Stomach (tissue), 8 donors: ENCODE measurements at regions not wholly inside any gene's neighbourhood (a gene's known extent, or its start where the extent isn't known, plus 50 kb on each side); places are given as distances from the start of the nearest gene placed in this dataset.

ENCODE experiments used
- DNase-seq, 2 donors: peaks; one replicate each; pipeline versions ENCODE4 v3.0.0 to v3.0.0-alpha.2; 2013 to 2019
- H3K27ac ChIP-seq, 5 donors: fragments of 200-600 bp in 4 of 5; sonication (generic) in 4 of 5; one replicate each; pipeline ENCODE4 v1.5.1; 2013 to 2019; ENCODE audit warnings: mild to moderate bottlenecking in 1 of 5, moderate library complexity in 1 of 5
- H3K27me3 ChIP-seq, 3 donors: fragments of 200-600 bp; sonication (generic); one replicate each; pipeline ENCODE4 v1.5.1; 2017 to 2019; ENCODE audit warnings: mixed run types in 1 of 3
- H3K36me3 ChIP-seq, 4 donors: fragments of 200-600 bp; sonication (generic); 1 replicate in 3 of 4; 2 replicates in 1 of 4; pipeline ENCODE4 v1.5.1; 2016 to 2019
- H3K4me1 ChIP-seq, 4 donors: fragments of 200-600 bp; sonication (generic); one replicate each; pipeline ENCODE4 v1.5.1; 2016 to 2019
- H3K4me3 ChIP-seq, 4 donors: fragments of 200-600 bp; sonication (generic) in 3 of 4; one replicate each; pipeline ENCODE4 v1.5.1; 2016 to 2019; ENCODE audit warnings: mild to moderate bottlenecking in 1 of 4
- H3K9me3 ChIP-seq, 4 donors: fragments of 200-600 bp; sonication (generic); one replicate each; pipeline ENCODE4 v1.5.1; 2016 to 2019
- EP300 ChIP-seq: sonication (generic); formaldehyde crosslinking; IDR thresholded peaks from one replicate; pipeline ENCODE4 v1.6.1; 2017; ENCODE audit warnings: antibody characterized with exemption
- POLR2A ChIP-seq, 4 donors: fragments of 450-650 bp; IDR thresholded peaks; one replicate each; pipeline ENCODE4 v1.6.1; 2016; ENCODE audit warnings: antibody characterized with exemption in 4 of 4, control low read depth in 2 of 4, mild to moderate bottlenecking in 1 of 4, moderate library complexity in 1 of 4
- POLR2AphosphoS5 ChIP-seq, 3 donors: sonication (generic); formaldehyde crosslinking; IDR thresholded peaks; one replicate each; pipeline ENCODE4 v1.6.1; 2016; ENCODE audit warnings: antibody characterized with exemption in 3 of 3
- WGBS, 5 donors: extraction: QIAGEN DNeasy Blood & Tissue Kit in 3 of 5; methylation state at CpG; one replicate each; pipeline versions ENCODE4 v1.1.5 to v1.1.7; 2013 to 2018; 5-methylcytosine and 5-hydroxymethylcytosine counted together
- intact Hi-C: fragments of 100-400 bp; cut with DNase I; formaldehyde crosslinking; loops from one replicate; pipeline ENCODE4 v1.15.1; 2023; ENCODE audit warnings: low total_unique reads
- TF ChIP-seq, protein P1 (sequence below), 7 experiments: fragments of 450-650 bp in 4 of 7; fragments of 200-600 bp in 3 of 7; sonication (generic) in 3 of 7; IDR thresholded peaks; one replicate each; pipeline ENCODE4 v1.5.1; 2016 to 2019; ENCODE audit warnings: antibody characterized with exemption in 7 of 7, control low read depth in 2 of 7, mild to moderate bottlenecking in 1 of 7
- donor health status: healthy with polysubstance abuse.
- donor health status: Bipolar disorder and iron deficiency.
- donor health status: healthy.

- 49 to 57% (median 53%) methylated on average over 4 of the region's 4 CpGs for WGBS, 5 donors
- H3K27ac ChIP-seq = no peak overlapping the region
- H3K27me3 ChIP-seq = no peaks in the 10 kb centered on the region
- DNase-seq = peak in 1 of 2 donors; percentile 21
- no peaks in the 10 kb centered on the region for H3K36me3 ChIP-seq
- no peak for TF ChIP-seq EP300
- no peaks in the 10 kb centered on the region for H3K9me3 ChIP-seq
- intact Hi-C loops = no loop called here
- no peaks in the 10 kb centered on the region for H3K4me1 ChIP-seq
- H3K4me3 ChIP-seq = no peak overlapping the region
These were observed 545.9 kb downstream of the REEP3 start for GRCh38 chr10:64067009-64067606.

DNA sequence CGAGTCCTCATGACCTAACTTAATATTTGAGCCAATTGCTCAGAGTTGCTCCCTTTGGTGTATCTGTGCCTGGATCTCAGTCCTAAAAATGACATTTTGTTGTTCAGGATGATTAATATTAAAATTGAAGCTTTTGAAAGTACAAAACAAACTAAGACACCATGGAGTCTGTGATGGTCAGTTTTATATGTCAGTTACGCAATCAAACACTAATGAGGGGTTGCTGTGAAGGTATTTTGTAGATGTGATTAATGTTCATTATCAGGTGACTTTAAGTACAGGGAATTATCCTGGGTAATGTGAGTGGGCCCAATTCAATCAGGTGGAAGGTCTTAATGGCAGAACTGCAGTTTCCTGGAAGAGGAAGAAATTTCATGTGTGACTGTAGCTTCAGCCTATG lies 546.7 kb downstream of the REEP3 start:
- no peaks in the 10 kb centered on the region for H3K36me3 ChIP-seq
- no peaks in the 10 kb centered on the region for H3K4me1 ChIP-seq
- no peak overlapping the region for H3K4me3 ChIP-seq
- no peaks in the 10 kb centered on the region for H3K27me3 ChIP-seq
- WGBS, 5 donors = 88 to 98% (median 92%) methylated on average over 2 of the region's 2 CpGs
- H3K27ac ChIP-seq = no peak overlapping the region
- intact Hi-C loops = no loop called here
- no peaks in the 10 kb centered on the region for H3K9me3 ChIP-seq
- DNase-seq = no peak
- TF ChIP-seq POLR2AphosphoS5 (IDR thresholded peaks at IDR 0.05) (no peak), POLR2A (IDR thresholded peaks at IDR 0.05) (no peak), EP300 (no peak)
- TF ChIP-seq, protein P1, sequence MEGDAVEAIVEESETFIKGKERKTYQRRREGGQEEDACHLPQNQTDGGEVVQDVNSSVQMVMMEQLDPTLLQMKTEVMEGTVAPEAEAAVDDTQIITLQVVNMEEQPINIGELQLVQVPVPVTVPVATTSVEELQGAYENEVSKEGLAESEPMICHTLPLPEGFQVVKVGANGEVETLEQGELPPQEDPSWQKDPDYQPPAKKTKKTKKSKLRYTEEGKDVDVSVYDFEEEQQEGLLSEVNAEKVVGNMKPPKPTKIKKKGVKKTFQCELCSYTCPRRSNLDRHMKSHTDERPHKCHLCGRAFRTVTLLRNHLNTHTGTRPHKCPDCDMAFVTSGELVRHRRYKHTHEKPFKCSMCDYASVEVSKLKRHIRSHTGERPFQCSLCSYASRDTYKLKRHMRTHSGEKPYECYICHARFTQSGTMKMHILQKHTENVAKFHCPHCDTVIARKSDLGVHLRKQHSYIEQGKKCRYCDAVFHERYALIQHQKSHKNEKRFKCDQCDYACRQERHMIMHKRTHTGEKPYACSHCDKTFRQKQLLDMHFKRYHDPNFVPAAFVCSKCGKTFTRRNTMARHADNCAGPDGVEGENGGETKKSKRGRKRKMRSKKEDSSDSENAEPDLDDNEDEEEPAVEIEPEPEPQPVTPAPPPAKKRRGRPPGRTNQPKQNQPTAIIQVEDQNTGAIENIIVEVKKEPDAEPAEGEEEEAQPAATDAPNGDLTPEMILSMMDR (IDR thresholded peaks at IDR 0.05) = no peak

- TF ChIP-seq EP300 = no peak
- no peak for TF ChIP-seq POLR2A (IDR thresholded peaks at IDR 0.05)
- H3K36me3 ChIP-seq = no peaks in the 10 kb centered on the region
- H3K27me3 ChIP-seq = no peaks in the 10 kb centered on the region
- 84 to 97% (median 94%) methylated on average over 1 of the region's 1 CpG for WGBS, 5 donors
- H3K4me1 ChIP-seq = no peaks in the 10 kb centered on the region
- intact Hi-C loops = no loop called here
- H3K27ac ChIP-seq = no peak overlapping the region
- H3K9me3 ChIP-seq = no peaks in the 10 kb centered on the region
- H3K4me3 ChIP-seq = no peak overlapping the region
- DNase-seq = no peak
These were observed 549.0 kb downstream of the REEP3 start for GRCh38 chr10:64070241-64070640.

DNA sequence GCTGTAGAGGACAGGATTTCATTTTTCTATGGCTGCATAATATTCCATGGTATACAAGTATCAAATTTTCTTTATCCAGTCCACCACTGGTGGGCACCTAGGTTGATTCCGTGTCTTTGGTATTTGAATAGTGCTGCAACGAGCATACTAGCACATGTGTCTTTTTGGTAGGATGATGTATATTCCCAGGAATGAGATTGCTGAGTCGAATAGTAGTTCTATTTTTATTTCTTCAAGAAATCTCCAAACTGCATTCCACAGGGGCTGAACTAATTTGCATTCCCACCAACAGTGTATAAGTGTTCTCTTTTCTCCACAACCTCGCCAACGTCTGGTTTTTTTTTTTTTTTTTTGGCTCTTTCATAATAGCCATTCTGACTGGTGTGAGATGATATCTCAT lies 550.0 kb downstream of the REEP3 start:
- no peak overlapping the region for H3K27ac ChIP-seq
- H3K9me3 ChIP-seq = no peaks in the 10 kb centered on the region
- no peak for TF ChIP-seq EP300
- TF ChIP-seq POLR2A (IDR thresholded peaks at IDR 0.05) = no peak
- TF ChIP-seq, protein P1 (IDR thresholded peaks at IDR 0.05) = no peak
- no peak for TF ChIP-seq POLR2AphosphoS5 (IDR thresholded peaks at IDR 0.05)
- DNase-seq = no peak
- no peaks in the 10 kb centered on the region for H3K36me3 ChIP-seq
- intact Hi-C loops = no loop called here
- H3K27me3 ChIP-seq = no peaks in the 10 kb centered on the region
- 60 to 76% (median 73%) methylated on average over 5 of the region's 5 CpGs for WGBS, 5 donors
- H3K4me1 ChIP-seq = no peaks in the 10 kb centered on the region
- no peak overlapping the region for H3K4me3 ChIP-seq

- DNase-seq = no peak
- no peak overlapping the region for H3K4me3 ChIP-seq
- H3K27ac ChIP-seq = no peak overlapping the region
- intact Hi-C loops = no loop called here
- H3K27me3 ChIP-seq = no peaks in the 10 kb centered on the region
- TF ChIP-seq POLR2A (IDR thresholded peaks at IDR 0.05) = no peak
- no peak for TF ChIP-seq EP300
- TF ChIP-seq, protein P1 (IDR thresholded peaks at IDR 0.05) = no peak
- no peak for TF ChIP-seq POLR2AphosphoS5 (IDR thresholded peaks at IDR 0.05)
- H3K36me3 ChIP-seq = no peaks in the 10 kb centered on the region
- no peaks in the 10 kb centered on the region for H3K4me1 ChIP-seq
- no peaks in the 10 kb centered on the region for H3K9me3 ChIP-seq
- 67 to 87% (median 80%) methylated on average over 2 of the region's 2 CpGs for WGBS, 5 donors
These were observed 554.4 kb downstream of the REEP3 start for GRCh38 chr10:64075604-64076003.
